ENCODE measurements at regions not wholly inside any gene's neighbourhood (a gene's known extent, or its start where the extent isn't known, plus 50 kb on each side); places are given as distances from the start of the nearest gene placed in this dataset.

GRCh38 chr1:38418195-38419030 is 371.8 kb upstream of the POU3F1 start (continued):
- TF ChIP-seq REST (IDR thresholded peaks at IDR 0.05; ENCODE audit: borderline replicate concordance) (no peak), REST (CRISPR knock-in tag; IDR thresholded peaks at IDR 0.05; ENCODE audit: low read depth) (no peak), FOXM1 (IDR thresholded peaks at IDR 0.05; ENCODE audit: low read depth) (peak; percentile 64), FOXM1 (CRISPR knock-in tag; IDR thresholded peaks at IDR 0.05; ENCODE audit: low read depth) (no peak)

Measured in K562 (cell line).